ENCODE measurements at regions not wholly inside any gene's neighbourhood (a gene's known extent, or its start where the extent isn't known, plus 50 kb on each side); places are given as distances from the start of the nearest gene placed in this dataset.

DNA sequence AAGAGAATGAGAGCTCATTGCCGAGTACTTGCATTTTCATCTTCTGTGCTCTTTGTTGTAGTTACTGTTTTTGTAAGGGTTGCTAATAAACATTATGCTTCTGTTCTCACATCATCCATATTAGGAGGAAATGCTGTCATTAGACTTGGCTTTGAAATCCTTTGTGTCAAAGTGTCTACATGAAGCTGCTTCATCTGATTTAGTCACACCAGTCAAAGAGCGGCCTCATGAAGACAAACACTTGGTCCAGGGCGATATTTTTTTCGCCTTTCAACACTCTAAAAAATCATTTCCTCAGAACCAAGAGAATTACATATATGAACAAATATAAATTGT is 105.0 kb downstream of the SPRY2 start:
- no peak for DNase-seq (ENCODE audit: low read depth)

GRCh38 chr13:80235166-80235966 is 105.6 kb downstream of the SPRY2 start:
- no peak for DNase-seq (ENCODE audit: low read depth)

- no peak for DNase-seq (ENCODE audit: low read depth)
Measured at GRCh38 chr13:80227645-80228044, 113.3 kb downstream of the SPRY2 start.

- DNase-seq (ENCODE audit: low read depth) = no peak
Measured at GRCh38 chr13:80226645-80227044, 114.3 kb downstream of the SPRY2 start.

DNA sequence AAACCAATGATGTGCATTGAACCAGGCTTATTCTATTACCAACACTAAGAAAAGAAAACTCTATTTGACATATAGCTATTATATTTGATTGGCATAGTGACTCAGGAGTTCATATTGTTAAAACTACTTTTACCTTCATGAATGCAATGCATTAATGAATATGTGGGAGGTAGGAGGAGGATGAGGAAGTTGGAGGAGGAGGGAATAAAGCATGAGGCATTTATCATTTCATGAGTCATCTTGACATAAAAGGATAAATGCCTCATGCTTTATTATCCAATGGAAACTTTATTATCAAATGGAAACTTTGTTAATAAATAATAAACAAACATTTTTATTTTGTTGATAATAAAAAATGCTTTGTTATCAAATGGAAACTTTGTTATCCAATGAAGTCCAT is 116.5 kb downstream of the SPRY2 start:
- no peak for DNase-seq (ENCODE audit: low read depth)

GRCh38 chr13:80217614-80218456 is 123.1 kb downstream of the SPRY2 start:
- DNase-seq (ENCODE audit: low read depth) = no peak

GRCh38 chr13:80215368-80215767 is 125.6 kb downstream of the SPRY2 start:
- DNase-seq (ENCODE audit: low read depth) = no peak

- DNase-seq (ENCODE audit: low read depth) = no peak
Measured at GRCh38 chr13:80214521-80214991, 126.4 kb downstream of the SPRY2 start.

DNA sequence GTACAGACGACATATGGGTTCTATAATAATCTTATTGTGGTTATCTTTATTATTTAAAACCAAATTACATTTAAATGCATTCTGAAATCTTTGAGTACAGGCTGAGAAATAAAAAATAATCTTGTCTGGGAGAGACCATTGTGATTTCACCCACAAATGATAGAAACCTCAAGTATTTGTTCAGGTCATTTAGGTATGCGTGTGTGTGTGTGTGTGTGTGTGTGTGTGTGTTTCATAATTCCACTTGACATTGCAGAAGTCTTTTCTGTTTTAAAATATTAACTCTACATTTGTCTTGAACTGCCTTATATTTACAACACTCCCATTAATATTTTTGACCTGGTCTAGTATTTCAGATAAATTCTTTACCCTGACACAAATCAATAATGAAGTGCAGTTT is 126.9 kb downstream of the SPRY2 start:
- DNase-seq (ENCODE audit: low read depth) = no peak

DNA sequence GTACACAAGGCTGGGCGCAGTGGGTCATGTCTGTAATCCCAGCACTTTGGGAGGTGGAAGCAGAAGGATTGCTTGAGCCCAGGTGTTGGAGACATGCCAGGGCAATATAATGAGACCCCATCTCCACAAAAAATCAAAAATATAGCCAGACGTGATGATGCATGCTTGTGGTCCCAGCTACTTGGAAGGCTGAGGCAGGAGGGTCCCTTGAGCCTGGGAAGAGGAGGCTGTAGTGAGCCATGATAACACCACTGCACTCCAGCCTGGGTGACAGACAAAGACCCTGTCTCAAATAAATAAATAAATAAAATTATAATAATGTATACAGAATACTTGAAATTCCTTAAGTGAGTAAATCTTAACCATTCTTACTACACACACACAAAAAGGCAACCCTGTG is 127.7 kb downstream of the SPRY2 start:
- no peak for DNase-seq (ENCODE audit: low read depth)

GRCh38 chr13:80211566-80211965 is 129.4 kb downstream of the SPRY2 start:
- no peak for DNase-seq (ENCODE audit: low read depth)

DNA sequence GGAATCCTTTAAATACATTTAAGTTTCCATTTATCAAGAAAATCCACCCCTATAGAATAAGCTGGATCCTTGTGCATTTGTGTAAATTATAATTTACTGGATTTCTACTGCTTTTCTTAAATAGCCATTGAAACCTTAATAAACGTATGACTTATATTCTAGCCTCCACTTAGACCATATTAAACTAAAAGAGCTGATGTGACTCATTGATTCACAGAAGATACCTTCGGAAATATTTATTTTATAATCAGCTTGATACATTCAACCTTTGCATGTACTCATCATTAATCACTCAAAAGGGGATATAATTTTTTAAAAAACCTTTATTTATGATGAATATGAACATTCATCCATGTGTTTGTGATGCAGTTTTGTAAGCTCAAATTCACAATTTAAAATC is 136.3 kb downstream of the SPRY2 start:
- DNase-seq (ENCODE audit: low read depth) = no peak

DNA sequence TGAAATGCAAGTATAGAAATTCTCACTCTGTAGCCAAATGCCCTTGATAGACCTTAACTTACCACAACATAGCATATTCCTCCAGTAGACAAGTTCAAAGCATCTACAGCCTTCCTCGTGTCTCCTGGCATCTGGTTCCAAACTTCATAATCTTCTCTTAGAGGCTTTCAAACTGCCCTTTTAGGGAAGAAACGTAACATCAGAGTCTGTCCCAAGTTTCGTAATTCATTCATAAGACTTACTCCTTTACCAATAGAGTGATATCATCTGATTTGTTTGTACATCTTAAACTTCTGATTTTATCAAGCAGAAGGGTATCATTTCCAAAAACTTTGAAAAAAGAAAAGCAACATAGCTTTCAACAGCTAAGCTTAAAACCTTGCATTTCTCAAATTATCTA is 137.4 kb downstream of the SPRY2 start:
- DNase-seq (ENCODE audit: low read depth) = no peak

DNA sequence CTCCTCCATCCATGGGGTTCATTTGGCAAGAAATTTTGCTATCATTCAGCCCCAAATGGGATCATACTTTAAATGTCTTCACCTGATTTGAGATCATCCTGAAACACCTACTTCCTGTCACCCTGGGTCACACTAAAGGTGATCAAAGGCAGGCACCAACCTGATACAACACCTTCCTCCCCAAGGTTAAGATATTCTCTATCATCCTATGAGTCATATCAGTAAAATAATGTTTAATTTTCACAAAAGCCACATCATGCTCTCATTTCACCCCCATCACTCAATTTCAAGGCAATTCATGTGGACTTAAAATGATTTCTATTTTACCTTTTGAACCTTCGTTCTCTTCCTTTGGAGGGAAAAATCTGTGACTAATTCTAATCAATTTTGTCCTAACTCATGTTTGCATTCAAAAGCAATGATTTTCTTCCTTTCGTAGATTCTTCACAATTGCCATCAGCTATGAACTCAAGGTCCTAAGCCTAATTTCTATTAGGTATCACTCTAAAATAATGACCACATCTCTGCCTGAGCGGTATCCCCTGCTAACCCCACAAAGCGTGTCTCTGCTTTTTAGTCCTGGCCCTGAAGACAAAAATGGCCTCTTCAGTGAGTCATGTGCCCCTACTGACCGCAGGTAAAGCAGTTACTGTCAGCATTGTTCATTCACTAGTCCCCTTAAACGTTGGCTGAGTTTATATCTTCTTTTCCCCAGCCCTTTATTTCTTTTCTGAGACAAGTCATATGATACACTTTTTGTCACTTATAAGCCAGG is 139.0 kb downstream of the SPRY2 start:
- no peak for DNase-seq (ENCODE audit: low read depth)

- DNase-seq (ENCODE audit: low read depth) = no peak
Measured at GRCh38 chr13:80199585-80200292, 141.2 kb downstream of the SPRY2 start.

DNA sequence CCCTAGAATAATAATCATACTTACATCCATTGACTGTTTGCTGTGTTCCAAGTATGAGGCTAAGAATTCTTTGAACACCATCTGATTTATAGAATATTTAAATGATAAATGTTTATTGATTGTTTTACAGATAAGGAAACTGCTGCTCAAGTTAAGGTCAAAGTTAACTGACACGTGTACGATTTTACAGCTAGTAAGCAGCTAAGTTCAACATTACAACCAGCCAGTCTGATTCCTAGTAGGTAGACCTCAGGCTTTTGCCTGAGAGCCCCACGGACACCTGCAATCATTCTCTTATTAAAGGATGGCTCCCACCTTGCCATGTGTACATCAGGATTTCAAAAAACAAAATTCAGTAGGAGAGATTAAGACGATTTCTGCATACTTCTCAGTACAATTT is 141.9 kb downstream of the SPRY2 start:
- DNase-seq (ENCODE audit: low read depth) = no peak

DNA sequence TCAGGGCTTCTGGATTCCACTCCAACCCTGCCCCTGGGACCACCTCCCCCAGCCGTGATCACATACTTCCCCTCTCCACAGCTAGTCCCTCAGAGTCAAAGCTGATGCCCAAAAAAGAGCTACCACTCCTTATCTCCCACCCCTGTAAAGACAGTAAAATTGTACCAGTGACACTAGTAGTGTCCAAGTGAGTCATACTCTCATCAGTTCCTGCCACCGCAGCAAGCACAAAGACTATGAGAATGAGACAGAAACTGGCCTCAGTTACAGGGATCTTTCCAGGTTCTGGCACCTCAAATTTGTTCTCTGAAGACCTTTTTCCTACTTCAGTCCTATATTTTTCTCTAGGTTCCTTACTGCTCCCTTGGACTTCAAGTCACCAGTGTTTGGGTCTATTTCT is 144.2 kb downstream of the SPRY2 start:
- DNase-seq (ENCODE audit: low read depth) = no peak

- no peak for DNase-seq (ENCODE audit: low read depth)
Measured at GRCh38 chr13:80195649-80196048, 145.3 kb downstream of the SPRY2 start.

DNA sequence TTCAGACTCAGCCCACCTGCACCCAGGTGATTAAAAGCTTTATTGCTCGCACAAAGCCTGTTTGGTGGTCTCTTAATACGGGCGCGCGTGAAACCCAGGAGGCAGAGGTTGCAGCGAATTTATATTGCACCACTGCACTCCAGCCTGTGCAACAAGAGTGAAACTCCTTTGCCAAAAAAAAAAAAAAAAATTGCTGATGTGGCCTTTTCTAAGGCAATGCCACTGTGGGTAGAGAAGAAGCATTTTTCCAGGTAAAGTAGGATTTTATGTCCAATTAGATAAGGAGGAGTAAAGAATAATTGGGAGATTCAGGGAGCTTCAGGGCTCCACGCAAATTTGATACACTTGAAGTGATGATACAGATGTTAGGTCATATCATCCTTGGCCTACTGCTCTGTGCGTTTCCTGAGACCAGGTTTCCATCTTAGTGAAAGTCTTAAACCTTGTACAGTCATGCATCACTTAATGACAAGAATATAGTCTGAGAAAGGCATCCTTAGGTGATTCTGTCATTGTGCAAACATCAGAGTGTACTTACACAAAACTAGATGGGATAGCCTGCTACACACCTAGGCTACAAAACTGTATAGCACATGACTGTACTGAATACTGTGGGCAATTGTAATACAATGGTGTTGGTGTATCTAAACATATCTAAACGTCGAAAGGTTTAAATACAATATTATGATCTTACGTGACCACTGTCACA is 150.9 kb downstream of the SPRY2 start:
- DNase-seq (ENCODE audit: low read depth) = no peak

- DNase-seq (ENCODE audit: low read depth) = no peak
Measured at GRCh38 chr13:80180740-80181355, 160.1 kb downstream of the SPRY2 start.

DNA sequence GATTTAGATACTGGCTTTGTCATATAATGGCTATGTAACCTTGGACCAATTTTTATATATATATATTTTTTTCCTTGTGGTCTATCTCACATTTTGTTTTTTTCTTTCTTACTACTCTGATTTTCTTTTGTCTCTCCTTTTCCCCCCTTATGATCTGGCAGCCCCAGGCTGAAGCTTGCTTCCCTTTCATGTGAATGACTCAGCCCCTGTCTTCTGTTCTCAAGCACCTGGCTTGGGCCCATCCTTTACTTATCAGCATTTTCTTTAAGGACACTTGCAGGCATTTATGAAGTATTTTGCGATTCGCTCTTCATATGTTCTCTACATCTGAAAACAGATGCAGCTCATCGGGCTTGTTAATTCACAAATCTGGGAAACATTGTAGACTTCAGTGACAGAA is 163.6 kb downstream of the SPRY2 start:
- DNase-seq (ENCODE audit: low read depth) = no peak
